ENCODE measurements at regions not wholly inside any gene's neighbourhood (a gene's known extent, or its start where the extent isn't known, plus 50 kb on each side); places are given as distances from the start of the nearest gene placed in this dataset.

- TF ChIP-seq CTCF (IDR thresholded peaks at IDR 0.05; ENCODE audit: poor library complexity, severe bottlenecking): no peak
- H3K27ac ChIP-seq (ENCODE audit: poor library complexity, severe bottlenecking): no peak overlapping the region
- H3K4me3 ChIP-seq (ENCODE audit: severe bottlenecking): no peak overlapping the region
- ATAC-seq (ENCODE audit: low read depth): no peak
- H3K36me3 ChIP-seq (ENCODE audit: low read depth): no peaks in the 10 kb centered on the region
- H3K4me1 ChIP-seq (ENCODE audit: insufficient read depth, poor library complexity, severe bottlenecking): no peaks in the 10 kb centered on the region
- no peaks in the 10 kb centered on the region for H3K27me3 ChIP-seq (ENCODE audit: insufficient read depth, poor library complexity, severe bottlenecking)
- no peaks in the 10 kb centered on the region for H3K9me3 ChIP-seq (ENCODE audit: severe bottlenecking)
- no peak for DNase-seq (ENCODE audit: low spot score)
Measured at GRCh38 chr18:45286431-45286830, 328.8 kb upstream of the SLC14A2 start.

GRCh38 chr18:45287531-45287930 lies 327.7 kb upstream of the SLC14A2 start:
- no peak for TF ChIP-seq CTCF (IDR thresholded peaks at IDR 0.05; ENCODE audit: poor library complexity, severe bottlenecking)
- no peaks in the 10 kb centered on the region for H3K4me1 ChIP-seq (ENCODE audit: insufficient read depth, poor library complexity, severe bottlenecking)
- ATAC-seq (ENCODE audit: low read depth): no peak

GRCh38 chr18:45290364-45290763 lies 324.9 kb upstream of the SLC14A2 start:
- ATAC-seq (ENCODE audit: low read depth) (no peak), DNase-seq (ENCODE audit: low spot score) (no peak)
- no peak for TF ChIP-seq CTCF (IDR thresholded peaks at IDR 0.05; ENCODE audit: poor library complexity, severe bottlenecking)
- no peaks in the 10 kb centered on the region for H3K36me3 ChIP-seq (ENCODE audit: low read depth)
- no peaks in the 10 kb centered on the region for H3K9me3 ChIP-seq (ENCODE audit: severe bottlenecking)
- H3K4me3 ChIP-seq (ENCODE audit: severe bottlenecking): no peak overlapping the region
- H3K27ac ChIP-seq (ENCODE audit: poor library complexity, severe bottlenecking): no peak overlapping the region
- H3K4me1 ChIP-seq (ENCODE audit: insufficient read depth, poor library complexity, severe bottlenecking): no peaks in the 10 kb centered on the region
- no peaks in the 10 kb centered on the region for H3K27me3 ChIP-seq (ENCODE audit: insufficient read depth, poor library complexity, severe bottlenecking)

More at GRCh38 chr18:45287531-45287930, 327.7 kb upstream of the SLC14A2 start:
- no peak overlapping the region for H3K27ac ChIP-seq (ENCODE audit: poor library complexity, severe bottlenecking)
- no peaks in the 10 kb centered on the region for H3K36me3 ChIP-seq (ENCODE audit: low read depth)
- DNase-seq (ENCODE audit: low spot score): no peak
- no peaks in the 10 kb centered on the region for H3K27me3 ChIP-seq (ENCODE audit: insufficient read depth, poor library complexity, severe bottlenecking)
- no peak overlapping the region for H3K4me3 ChIP-seq (ENCODE audit: severe bottlenecking)
- H3K9me3 ChIP-seq (ENCODE audit: severe bottlenecking): no peaks in the 10 kb centered on the region

- Histone ChIP-seq H3K4me3 (ENCODE audit: severe bottlenecking) (no peak overlapping the region), H3K27ac (ENCODE audit: poor library complexity, severe bottlenecking) (no peak overlapping the region), H3K36me3 (ENCODE audit: low read depth) (no peaks in the 10 kb centered on the region), H3K9me3 (ENCODE audit: severe bottlenecking) (no peaks in the 10 kb centered on the region), H3K4me1 (ENCODE audit: insufficient read depth, poor library complexity, severe bottlenecking) (no peaks in the 10 kb centered on the region), H3K27me3 (ENCODE audit: insufficient read depth, poor library complexity, severe bottlenecking) (no peaks in the 10 kb centered on the region)
- DNase-seq (ENCODE audit: low spot score) (no peak), ATAC-seq (ENCODE audit: low read depth) (no peak)
- TF ChIP-seq CTCF (IDR thresholded peaks at IDR 0.05; ENCODE audit: poor library complexity, severe bottlenecking): no peak
Measured at GRCh38 chr18:45291621-45292615, 323.4 kb upstream of the SLC14A2 start.

- no peak for ATAC-seq (ENCODE audit: low read depth)
Measured at GRCh38 chr18:45295388-45295787, 319.9 kb upstream of the SLC14A2 start.

More at GRCh38 chr18:45295388-45295787, 319.9 kb upstream of the SLC14A2 start:
- Histone ChIP-seq H3K27me3 (ENCODE audit: insufficient read depth, poor library complexity, severe bottlenecking) (no peaks in the 10 kb centered on the region), H3K4me3 (ENCODE audit: severe bottlenecking) (no peak overlapping the region), H3K4me1 (ENCODE audit: insufficient read depth, poor library complexity, severe bottlenecking) (no peaks in the 10 kb centered on the region), H3K9me3 (ENCODE audit: severe bottlenecking) (no peaks in the 10 kb centered on the region), H3K36me3 (ENCODE audit: low read depth) (no peaks in the 10 kb centered on the region), H3K27ac (ENCODE audit: poor library complexity, severe bottlenecking) (no peak overlapping the region)
- no peak for TF ChIP-seq CTCF (IDR thresholded peaks at IDR 0.05; ENCODE audit: poor library complexity, severe bottlenecking)
- no peak for DNase-seq (ENCODE audit: low spot score)
